Mucosa of gallbladder (tissue), 1 donor: ENCODE measurements at regions not wholly inside any gene's neighbourhood (a gene's known extent, or its start where the extent isn't known, plus 50 kb on each side); places are given as distances from the start of the nearest gene placed in this dataset.
"Not testable (repeated sequence)": the region's sequence is repeated elsewhere in the genome, so short reads cannot be mapped to it uniquely, and the experiment has no call there.

Experiments
- DNase-seq: peaks from one replicate; pipeline ENCODE4 v3.0.0-alpha.2; 2020; ENCODE audit warnings: low spot score
- donor health status: DM: no; HTN: no; CAD: no.

DNA sequence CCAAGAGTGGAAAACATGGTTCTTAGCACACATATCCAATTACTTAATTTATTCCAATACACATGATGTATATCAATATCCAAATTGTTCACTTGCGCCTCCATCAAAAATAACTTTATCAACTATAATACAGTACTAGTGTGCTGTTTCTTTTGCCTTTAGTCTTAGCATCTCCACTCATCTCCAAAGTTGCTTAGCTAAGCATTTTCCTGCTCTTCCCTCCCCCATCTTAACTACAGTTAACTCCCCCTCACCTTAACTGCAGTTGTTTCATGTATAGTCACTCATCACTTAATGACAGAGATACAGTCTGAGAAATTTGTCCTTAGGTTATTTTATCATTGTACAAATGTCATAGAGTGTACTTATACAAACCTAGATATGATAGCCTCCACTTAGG is 705.2 kb upstream of the LINC00305 start:
- no peak for DNase-seq

DNA sequence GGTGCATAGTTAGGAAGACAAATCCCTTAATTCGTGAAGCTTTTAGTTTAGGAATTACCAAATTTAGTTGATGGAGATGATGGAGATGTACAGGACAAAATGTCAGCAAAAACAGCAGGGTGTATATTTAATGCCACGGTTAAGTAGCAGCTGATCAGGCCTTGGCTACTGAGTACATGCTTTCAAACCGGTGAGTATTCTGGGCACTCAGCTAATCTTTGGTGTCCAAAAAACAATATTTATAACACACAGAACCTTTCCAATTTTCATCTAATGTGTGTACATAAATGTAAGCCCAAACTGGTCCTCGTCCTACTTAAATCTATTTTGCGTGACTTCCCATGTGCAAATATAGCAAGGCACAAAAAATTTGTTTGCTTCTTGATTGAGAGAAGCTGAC is 703.4 kb upstream of the LINC00305 start:
- no peak for DNase-seq

DNA sequence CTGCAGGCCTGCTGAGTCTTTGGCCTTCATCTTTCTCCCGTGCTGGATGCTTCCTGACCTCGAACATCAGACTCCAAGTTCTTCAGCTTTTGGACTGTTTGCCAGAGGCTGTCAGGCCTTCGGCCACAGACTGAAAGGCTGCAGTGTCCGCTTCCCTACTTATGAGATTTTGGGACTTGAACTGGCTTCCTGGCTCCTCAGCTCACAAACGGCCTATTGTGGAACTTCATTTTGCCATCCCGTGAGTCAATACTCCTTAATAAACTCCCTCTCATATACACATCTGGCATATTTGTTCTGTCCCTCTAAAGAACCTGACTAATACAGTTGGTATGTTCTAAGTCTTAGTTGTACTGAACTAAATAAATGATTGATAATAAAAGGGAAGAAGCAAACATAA is 702.8 kb upstream of the LINC00305 start:
- DNase-seq = no peak

DNA sequence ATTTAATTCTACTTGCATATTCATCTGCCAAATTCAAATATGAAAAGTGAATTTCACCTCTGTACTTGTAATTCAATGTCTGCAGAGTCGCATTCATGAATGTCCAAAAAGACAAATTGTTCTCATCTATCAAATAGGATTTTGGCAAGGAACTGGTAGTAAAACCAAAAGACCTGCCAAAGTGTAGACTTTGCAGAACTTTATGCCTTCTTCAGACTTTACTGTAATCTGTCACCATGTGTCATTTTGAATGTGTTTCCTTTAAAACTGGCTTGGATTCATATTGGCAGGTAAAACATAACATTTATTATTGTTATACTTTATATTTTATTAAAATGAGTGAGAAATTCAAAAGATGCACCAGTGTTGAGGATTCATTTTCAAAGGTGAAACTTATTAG is 701.9 kb upstream of the LINC00305 start:
- DNase-seq = no peak

DNA sequence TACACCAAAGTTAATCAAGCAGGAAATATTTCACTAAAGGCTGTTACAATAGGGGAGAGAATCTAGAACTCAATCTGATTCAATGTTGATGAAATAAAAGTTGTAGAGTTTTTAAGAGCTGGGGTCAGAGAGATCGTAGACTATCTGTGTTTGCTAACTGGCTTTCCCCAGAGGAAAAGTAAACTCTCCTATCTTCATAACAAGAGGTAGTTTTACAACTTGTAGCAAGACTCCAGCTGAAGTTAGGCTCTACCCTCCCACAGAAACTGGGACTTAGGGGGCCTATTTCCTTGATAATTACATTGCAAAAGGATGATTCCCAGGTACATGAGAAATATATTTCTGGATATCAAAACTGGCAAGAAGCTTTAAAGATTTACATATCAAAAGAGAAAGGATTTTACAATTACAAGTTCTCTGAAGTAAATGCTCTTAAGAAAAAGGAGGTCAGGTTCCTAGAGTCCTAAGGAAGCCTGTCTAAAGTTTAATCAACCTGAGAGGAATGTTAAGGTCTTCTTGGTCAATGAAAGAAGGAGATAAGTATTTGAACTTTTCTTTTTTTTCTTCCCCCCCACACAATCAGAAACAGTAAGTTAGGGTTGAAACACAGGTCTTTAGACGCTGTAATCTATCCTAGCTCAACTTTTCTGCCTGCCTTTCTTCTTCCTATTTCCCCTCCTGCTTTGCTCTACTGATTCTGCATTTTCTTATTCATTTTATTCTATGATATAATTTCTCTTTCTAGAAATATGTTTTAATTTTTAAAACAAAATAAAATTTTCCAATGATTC is 692.2 kb upstream of the LINC00305 start:
- no peak for DNase-seq

DNA sequence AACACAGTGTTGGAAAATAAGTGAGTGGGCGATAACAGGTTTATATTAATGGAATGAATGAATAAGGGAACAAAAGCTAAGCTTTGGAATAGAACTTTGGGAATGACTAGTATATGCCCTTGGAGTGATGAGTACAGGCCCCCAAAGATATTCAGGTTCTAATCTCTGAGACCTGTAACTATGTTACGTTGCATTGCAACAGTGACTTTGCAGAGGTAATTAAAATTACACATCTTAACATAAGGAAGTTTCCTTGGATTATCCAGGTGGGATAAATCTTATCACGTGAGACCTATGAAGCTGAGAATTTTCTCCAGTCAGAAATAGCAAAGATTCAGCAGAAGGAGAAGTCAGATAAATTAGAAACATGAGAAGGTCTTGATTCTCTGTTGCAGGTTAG is 661.5 kb upstream of the LINC00305 start:
- DNase-seq = no peak

DNA sequence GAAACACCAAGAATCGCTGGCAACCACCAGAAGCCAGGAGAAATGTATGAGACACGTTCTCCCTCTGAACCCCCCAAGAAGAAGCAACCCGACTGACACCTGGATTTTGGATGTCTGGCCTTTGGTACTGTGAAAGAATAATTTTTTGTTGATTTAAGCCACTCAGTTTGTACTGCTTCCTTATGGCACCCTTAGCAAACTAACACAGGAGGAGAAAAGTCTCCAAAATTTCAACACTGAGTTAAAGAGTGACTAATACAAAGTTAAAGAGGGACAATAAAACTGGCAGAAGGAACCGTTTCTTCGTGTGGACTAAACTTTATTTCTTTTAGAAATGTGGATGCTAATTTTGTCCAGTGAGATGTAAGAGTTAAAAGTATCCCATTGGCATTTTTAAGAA is 660.9 kb upstream of the LINC00305 start:
- DNase-seq = no peak

DNA sequence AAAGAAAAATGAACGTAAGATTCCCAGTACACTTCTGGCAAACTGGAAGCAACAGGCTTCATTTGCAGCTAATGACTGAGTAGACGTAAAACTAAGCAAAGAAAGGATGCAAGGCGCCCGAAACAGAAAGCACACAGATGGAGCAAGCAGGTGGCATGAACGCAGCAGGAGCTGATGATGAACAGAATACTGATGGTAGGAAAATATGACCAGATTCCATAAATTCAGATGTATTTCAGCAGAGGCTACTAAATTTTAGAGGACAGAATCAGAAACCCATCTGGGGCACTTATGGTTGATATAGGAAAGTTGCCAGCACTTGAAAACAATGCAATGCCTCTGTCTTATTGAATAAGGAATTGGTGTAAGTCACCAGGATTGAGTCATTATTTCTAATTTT is 658.7 kb upstream of the LINC00305 start:
- DNase-seq = no peak

DNA sequence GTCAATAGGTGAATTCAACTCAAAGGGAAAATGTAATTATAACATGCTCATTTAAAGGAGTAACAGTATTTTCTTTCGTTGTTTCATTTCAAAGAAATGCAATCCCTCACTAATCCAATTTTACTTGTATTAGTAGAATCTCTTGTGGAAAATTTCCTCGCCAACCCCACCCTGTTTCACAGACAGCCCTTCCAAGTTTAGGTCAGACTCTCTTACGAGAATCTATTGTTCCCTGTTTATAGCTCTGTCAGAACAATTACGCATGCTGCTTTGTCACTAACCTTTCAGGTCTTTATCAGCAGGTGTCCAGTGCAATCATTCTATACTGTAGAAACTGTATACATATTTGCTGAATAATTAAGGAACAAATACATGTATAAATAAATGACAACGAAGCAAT is 657.8 kb upstream of the LINC00305 start:
- DNase-seq = no peak

DNA sequence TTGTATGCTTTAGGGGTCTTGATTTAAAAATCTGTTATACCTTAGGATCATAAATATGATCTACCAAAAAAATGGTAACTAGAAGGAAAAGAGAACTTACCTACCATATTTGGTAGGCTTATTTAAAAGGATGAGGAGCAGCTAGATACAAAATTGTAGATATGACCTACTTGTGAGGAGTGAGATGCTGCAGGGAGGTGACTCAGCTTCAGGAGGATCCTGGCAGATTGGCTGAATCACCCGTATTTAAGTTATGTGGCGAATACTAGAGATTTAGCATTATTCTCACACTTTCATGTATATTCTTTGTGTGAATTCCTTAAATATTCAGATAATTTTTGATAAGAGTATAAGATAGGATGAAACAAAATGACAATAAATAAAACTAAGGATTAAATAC is 657.3 kb upstream of the LINC00305 start:
- DNase-seq = no peak

DNA sequence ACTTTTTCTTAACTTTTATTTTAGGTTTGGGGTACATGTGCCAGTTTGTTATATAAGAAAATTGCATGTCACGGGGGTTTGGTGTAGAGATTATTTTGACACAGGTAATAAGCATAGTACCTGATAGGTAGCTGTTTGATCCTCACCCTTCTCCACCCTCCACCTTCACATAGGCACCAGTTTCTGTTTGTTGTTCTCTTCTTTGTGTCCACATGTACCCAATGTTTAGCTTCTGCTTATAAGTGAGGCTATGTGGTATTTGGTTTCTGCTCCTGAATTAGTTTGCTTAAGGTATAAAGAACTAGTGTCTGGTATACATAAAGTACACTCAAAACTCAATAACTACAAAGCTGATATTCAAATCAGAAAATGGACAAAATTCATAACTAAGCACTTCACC is 654.6 kb upstream of the LINC00305 start:
- DNase-seq = no peak

DNA sequence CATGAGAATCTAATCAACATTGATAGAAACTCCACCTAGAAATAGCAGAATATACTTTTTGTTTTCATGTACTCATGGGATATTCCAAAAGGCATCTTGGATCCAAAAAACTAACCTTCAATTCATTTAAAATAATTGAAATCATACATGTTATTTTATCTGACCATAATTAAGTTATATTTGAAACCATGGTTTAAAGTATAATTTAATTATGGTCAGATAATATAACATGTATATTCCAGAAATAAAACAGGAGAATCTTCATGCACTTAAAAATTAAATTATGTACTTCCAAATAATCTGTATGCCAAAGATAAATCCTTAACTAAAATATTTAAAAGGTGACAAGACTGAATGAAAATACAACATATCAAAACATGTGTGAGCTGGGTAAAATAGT is 651.3 kb upstream of the LINC00305 start:
- DNase-seq = no peak

DNA sequence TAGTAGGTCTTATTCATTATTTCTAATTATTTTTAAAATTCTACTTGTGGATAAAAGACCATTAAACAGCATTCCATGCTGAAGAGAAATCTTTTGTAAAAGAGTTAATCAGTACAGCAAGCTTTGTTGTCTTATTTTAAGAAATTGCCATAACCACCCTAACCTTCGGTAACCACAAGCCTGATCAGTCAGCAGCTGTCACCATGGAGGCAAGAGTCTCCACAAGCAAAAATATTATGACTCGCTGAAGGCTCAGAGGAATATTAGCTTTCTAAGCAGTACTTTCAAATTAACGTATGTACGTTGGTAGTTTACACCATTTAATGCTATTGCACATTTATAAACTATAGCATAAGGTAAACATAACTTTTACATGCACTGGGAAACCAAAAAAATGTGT is 650.5 kb upstream of the LINC00305 start:
- DNase-seq = no peak

DNA sequence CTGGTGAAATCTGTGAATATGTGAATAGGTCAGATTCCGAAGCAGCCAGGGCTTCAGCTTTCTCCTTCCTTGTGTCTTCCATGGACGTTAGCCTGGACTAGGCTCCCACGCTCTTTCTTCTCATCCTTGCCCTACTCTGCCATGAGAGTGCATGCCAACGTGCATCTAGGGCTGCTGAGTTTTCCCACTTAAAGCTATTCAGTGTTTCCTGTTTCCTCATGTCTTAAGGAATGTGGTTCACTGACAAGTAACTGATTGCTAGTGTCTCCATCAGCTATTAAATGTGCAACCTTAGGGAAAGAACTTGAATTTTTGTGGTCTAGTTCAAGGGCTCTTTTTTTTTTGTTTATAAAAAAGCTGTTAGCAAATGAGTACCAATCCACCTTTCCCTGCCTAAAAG is 642.3 kb upstream of the LINC00305 start:
- DNase-seq = no peak

DNA sequence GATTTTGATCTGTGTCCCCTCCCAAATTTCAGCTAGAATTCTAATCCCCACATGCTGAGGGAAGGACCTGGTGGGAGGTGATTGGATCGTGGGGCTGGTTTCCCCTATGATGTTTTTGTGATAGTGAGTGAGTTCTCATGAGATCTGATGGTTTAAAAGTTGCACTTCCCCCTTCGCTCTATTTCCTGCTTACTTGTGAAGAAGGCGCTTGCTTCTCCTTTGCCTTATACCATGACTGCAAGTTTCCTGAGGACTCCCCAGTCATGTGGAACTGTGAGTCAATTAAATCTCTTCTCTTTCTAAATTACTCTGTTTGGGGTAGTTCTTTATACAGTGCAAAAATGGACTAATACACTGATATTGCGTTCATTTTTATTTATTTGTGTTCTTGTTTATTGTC is 636.8 kb upstream of the LINC00305 start:
- DNase-seq = no peak

DNA sequence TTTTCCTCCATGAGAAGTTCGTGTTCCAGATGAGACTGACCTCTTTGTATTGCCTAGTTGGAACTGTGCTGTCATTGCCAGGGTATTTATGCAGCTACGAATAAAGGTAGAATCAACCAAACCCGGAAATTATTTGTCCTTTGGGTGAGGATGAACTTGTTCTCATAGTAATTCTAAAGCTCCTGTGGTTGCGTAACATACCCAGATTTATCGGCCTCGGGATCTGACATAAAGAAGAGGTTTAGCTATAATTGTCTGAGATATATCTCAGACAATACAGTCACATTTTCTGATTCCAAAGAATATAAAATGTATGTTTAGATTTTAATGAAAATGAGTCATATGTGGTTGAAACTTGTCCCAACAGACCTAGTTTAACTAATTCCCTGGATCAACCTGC is 628.7 kb upstream of the LINC00305 start:
- no peak for DNase-seq

DNA sequence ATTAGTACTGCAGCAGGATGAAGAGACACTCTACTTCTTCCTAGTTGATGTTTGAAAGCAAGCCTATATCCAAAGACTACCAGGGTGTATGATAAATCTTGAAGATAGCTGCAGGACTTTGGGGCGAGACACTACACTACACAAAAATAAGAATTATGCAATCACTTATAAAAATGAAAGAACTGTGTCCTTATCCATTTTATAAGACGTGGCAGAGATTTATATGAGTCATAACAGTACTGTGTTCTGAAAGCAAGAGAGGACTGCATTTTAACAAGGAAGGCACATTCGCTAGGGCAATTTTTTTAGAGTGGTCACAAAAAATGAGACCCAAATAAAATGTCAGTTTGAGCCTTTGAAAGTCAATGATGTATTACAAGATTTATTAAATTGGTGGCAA is 617.0 kb upstream of the LINC00305 start:
- DNase-seq = no peak

DNA sequence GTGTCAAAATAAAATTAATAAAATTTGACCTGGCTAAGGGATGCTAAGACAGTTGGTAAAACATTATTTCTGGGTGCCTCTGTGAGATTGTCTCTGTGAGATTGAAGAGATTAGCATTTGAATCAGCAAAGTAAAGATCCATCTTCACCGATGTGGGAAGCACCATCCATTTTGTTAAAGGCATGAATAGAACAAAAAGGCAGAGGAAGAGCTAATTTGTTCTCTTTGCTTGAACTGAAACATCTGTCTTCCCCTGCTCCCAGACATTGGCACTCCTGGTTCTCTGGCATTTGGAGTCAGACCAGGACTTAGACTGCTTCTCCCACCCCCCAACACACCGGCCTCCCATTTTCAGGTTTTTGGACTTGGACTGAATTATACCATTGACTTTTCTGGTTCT is 603.8 kb upstream of the LINC00305 start:
- DNase-seq = no peak

DNA sequence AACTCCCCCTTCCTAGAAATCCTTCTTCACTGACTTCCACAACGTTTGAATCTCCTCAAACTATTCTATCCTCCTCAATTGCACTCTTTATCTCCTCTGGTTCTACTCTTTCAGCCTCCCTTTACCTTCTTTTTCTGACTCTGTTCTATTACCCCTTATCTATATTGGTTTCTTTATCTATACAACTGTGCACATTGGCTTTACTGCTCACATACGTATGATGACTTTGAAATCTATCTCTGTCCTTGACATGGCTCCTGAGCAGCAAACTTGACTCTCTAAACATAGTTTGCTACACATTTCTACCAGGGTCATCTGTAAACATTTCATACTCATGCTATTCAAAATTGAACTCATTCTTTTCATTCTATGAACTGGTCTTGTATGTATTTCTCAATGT is 601.0 kb upstream of the LINC00305 start:
- no peak for DNase-seq

DNA sequence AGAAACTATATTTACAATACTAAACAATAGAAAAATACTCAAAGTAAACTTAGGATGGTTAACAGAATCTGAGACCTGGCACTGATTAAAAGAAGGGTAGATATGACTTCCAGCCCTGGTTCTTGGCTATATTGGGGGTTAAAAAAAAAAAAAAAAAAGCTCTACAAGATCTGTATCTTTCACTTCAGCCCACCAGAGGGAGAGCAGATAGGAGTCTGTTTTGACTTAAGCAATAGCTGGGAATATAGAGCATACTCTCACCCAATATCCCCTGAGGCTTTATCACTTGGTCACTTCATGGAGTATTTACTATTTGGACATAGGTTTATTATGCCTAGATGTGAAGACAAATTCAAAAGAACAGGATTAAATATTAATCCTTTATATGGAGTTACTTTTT is 598.9 kb upstream of the LINC00305 start:
- DNase-seq = no peak

DNA sequence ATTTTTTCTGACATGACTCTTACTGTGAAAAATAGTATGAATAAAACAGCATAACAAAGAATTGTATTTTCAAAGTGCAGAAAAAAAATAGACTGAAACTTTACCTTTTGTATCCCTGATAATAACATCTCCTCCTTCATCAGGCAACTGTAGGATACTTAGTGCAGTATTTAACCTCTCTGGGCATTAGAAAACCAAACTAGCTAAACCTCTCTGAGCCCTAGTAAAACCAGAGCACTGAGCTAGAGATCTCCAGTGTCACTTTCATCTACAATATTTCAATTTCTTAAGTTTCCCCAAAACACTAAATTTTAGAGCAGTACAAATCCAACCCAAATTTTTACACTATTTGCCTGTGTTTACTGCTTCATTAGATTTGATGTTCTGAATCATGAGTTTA is 594.0 kb upstream of the LINC00305 start:
- DNase-seq = no peak

DNA sequence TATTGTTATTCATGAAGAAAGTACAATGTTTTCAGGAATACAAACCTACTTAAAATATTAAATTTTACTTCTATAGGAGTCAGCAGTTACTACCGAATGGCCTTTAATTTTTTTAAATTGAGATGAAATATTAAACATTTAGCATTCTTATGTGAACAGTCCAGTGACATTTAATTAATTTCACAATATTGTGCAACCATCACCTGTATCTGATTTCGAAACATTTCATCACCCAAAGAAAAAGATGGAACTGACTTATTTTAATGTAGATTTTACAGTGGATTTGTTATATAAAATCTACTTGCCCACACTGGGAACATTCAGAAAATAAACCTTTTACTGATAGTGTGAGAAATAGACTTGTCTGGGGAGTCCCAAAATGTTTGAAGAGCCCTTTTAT is 585.2 kb upstream of the LINC00305 start:
- DNase-seq = no peak

DNA sequence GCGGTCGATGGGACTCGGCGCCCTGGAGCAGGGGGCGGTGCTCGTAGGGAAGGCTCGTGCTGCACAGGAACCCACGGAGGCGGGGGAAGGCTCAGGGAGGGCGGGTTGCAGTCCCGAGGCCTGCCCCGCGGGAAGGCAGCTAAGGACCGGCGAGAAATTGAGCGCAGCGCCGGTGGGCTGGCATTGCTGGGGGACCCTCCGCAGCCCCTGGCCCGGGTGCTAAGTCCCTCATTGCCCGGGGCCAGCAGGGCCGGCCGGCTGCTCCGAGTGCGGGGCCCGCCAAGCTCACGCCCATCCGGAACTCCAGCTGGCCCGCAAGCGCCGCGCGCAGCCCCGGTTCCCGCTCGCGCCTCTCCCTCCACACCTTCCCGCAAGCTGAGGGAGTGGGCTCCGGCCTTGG is 576.8 kb upstream of the LINC00305 start:
- not testable (repeated sequence) for DNase-seq

DNA sequence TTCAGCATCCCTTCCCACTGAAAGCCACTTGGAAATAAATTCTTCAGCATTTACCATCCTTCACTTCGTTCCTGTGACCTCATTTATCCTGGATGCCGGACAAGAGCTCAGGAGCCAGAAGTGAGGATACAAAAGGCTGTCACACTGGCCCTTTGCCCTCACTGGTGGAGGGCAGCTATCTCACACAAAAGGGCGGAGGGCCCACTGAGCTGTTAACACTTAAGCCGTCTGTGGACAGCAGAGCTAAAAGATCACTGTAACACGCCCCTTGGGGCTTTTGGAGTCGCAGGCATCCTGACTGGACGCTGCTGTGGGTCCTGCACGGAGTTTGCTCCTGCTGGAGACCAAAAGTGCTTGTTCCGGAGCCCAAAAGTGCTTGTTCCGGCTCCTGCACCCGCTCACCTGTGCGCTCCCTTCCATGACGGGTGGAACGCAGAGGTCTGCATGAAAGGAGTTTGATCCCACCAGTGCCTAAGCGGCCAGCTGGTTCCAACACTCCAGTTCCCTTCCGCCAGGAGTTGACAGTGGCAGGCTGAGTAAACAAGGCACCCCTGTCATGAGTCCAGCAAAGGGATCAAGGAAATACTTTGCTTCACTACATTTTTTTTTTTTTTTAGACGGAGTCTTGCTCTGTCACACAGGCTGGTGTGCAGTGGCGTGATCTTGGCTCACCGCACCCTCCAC is 572.0 kb upstream of the LINC00305 start:
- DNase-seq = no peak
